ENCODE measurements at regions not wholly inside any gene's neighbourhood (a gene's known extent, or its start where the extent isn't known, plus 50 kb on each side); places are given as distances from the start of the nearest gene placed in this dataset.

DNA sequence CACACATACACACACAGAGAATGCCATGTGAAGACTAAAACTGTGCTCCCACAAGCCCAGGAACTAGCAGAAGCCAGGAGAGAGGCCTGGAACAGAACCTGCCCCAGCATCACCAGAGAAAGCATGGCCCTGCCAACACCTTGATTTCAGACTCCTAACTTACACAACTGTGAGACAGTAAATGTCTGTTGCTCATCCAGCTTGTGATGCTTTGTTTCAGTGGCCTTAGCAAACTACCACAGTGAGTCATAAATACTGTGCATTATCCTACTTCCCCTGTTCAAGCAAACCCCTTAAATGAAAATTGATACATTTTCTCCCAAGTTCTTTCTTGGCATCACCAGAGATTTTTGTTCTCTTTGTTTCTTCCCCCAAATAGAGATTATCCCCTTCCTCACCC is 1539.4 kb upstream of the TENM4 start:
- TF ChIP-seq CTCF (IDR thresholded peaks at IDR 0.05; ENCODE audit: extremely low read depth in 1 of 2, insufficient read depth in 1 of 2, low read depth in 1 of 2, low read length in 2 of 2) (no peak), POLR2AphosphoS5 (IDR thresholded peaks at IDR 0.05; ENCODE audit: insufficient read depth, low read depth, low read length) (no peak), EZH2 (IDR thresholded peaks at IDR 0.05; ENCODE audit: borderline replicate concordance, low read depth, low read length, severe bottlenecking) (no peak)
- TF ChIP-seq, protein P1, sequence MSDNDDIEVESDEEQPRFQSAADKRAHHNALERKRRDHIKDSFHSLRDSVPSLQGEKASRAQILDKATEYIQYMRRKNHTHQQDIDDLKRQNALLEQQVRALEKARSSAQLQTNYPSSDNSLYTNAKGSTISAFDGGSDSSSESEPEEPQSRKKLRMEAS (IDR thresholded peaks at IDR 0.05; ENCODE audit: insufficient read depth, insufficient read length), result no peak
